Muscle of leg (tissue), 3 donors: ENCODE measurements at regions not wholly inside any gene's neighbourhood (a gene's known extent, or its start where the extent isn't known, plus 50 kb on each side); places are given as distances from the start of the nearest gene placed in this dataset.
A peak's percentile ranks its signal among the peaks of the same experiment; 100 is the strongest.
"Not testable (repeated sequence)": the region's sequence is repeated elsewhere in the genome, so short reads cannot be mapped to it uniquely, and the experiment has no call there.

Experiments
- DNase-seq: peaks from one replicate; pipeline ENCODE4 v3.0.0; 2013
- H3K27ac ChIP-seq: one replicate; pipeline ENCODE4 v1.5.1; 2013; ENCODE audit warnings: mild to moderate bottlenecking, low read length, control low read depth
- H3K27me3 ChIP-seq: one replicate; pipeline ENCODE4 v1.6.1; 2013; ENCODE audit warnings: low read length; ENCODE audit not compliant: control insufficient read depth, insufficient read depth
- H3K36me3 ChIP-seq: one replicate; pipeline ENCODE4 v1.6.1; 2013; ENCODE audit warnings: low read length; ENCODE audit not compliant: control insufficient read depth, insufficient read depth
- H3K4me1 ChIP-seq: one replicate; pipeline ENCODE4 v1.6.1; 2013; ENCODE audit warnings: low read length; ENCODE audit not compliant: control insufficient read depth, insufficient read depth
- H3K4me3 ChIP-seq: one replicate; pipeline ENCODE4 v1.5.1; 2013; ENCODE audit warnings: low read length, control low read depth
- H3K9me3 ChIP-seq: replicated peaks from 2 replicates; pipeline ENCODE4 v1.6.1; 2013; ENCODE audit warnings: low read depth, low read length; ENCODE audit not compliant: control insufficient read depth
- WGBS: methylation state at CpG from one replicate; pipeline ENCODE4 v1.1.5; 2013; ENCODE audit warnings: missing lambda C conversion rate; ENCODE audit not compliant: insufficient coverage; 5-methylcytosine and 5-hydroxymethylcytosine counted together

DNA sequence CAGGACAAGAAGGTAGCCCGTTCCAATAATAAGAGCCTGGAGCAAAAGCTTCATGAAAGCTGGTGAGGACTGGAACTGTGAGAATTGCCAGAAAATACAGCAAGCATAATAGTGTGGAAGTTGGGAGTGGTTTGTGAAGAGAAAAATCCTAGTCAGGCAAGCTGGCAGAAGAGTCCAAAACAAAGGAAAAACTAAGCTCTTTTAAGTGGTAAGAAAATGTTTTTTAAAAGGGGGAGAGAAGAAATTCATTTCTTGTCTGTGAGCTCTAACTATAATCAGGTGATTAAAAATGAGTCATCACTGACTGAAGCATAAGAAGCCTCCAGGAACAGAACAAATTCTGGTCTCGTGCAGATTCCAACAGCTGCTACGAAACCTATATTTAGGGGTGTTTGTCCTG, 102.6 kb downstream of the CAAP1 start:
- WGBS, result no CpG with 5 or more reads among the region's 3 CpGs
- Histone ChIP-seq H3K4me3 (no peak overlapping the region), H3K36me3 (no peaks in the 10 kb centered on the region), H3K9me3 (peaks cover 3% of the 10 kb centered on the region), H3K27ac (no peak overlapping the region), H3K4me1 (no peaks in the 10 kb centered on the region), H3K27me3 (no peaks in the 10 kb centered on the region)
- no peak for DNase-seq

DNA sequence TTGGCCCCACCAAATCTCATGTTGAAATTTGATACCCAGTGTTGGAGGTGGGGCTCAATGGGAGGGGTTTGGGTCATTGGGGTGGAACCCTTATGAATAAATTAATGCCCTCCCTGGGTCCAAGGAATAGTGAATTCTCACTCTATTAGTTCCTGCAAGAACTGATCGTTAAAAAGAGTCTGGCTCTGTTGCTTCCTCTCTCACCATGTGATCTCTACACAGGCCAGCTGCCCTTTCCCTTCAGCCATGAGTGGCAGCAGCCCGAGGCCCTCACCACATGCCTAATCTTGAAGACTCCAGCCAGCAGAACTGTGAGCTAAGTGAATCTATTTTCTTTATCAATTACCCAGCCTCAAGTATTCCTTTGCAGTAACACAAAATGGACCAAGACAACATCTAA, 106.0 kb downstream of the CAAP1 start:
- H3K4me1 ChIP-seq, result no peaks in the 10 kb centered on the region
- WGBS, result 10% methylated on average over 2 of the region's 2 CpGs
- no peak overlapping the region for H3K27ac ChIP-seq
- no peak overlapping the region for H3K4me3 ChIP-seq
- H3K27me3 ChIP-seq, result no peaks in the 10 kb centered on the region
- no peaks in the 10 kb centered on the region for H3K36me3 ChIP-seq
- peak; percentile 9 for DNase-seq
- H3K9me3 ChIP-seq, result no peaks in the 10 kb centered on the region

DNA sequence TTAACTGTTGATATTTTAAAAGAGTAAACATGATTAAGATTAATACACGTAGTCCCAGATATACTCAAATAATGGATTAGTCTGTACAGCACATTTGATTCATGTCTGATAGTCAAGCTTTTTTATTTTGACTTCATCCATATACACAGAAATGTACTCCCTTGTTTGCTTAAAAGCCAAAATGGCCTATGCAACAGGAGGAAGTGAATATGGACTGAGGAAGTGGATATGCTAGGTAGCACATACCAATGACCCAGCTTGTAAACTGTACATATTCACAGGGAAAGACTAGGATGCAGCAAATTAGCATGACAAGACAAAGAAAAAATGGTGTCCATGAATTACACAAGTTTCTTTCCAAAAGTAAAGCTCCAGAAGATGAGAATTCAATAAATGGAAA, 109.7 kb downstream of the CAAP1 start:
- H3K36me3 ChIP-seq, result no peaks in the 10 kb centered on the region
- no peaks in the 10 kb centered on the region for H3K27me3 ChIP-seq
- no CpG with 5 or more reads among the region's 1 CpG for WGBS
- H3K9me3 ChIP-seq, result no peaks in the 10 kb centered on the region
- no peaks in the 10 kb centered on the region for H3K4me1 ChIP-seq
- no peak overlapping the region for H3K27ac ChIP-seq
- DNase-seq, result no peak
- H3K4me3 ChIP-seq, result no peak overlapping the region

DNA sequence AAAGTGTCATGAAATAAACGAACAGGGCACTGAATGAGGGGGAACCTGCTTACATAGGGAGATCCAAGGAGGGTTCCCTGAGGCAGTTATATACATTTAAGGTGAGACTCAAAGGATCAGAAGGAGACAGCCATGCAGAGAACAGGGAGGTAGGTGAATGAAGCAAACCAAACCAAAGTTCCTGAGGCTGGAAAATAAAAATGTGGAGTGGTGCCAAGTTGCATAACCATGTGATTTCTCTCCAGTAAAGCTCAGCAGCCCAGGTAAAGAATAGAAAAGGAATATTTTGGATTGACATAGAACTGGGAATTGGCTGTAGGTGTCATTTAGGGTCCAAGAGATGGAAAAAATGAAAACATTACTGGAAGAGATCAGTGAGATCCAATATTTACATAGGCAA, 110.7 kb downstream of the CAAP1 start:
- no peaks in the 10 kb centered on the region for H3K27me3 ChIP-seq
- peak; percentile 4 for DNase-seq
- 0% methylated on average over 1 of the region's 1 CpG for WGBS

DNA sequence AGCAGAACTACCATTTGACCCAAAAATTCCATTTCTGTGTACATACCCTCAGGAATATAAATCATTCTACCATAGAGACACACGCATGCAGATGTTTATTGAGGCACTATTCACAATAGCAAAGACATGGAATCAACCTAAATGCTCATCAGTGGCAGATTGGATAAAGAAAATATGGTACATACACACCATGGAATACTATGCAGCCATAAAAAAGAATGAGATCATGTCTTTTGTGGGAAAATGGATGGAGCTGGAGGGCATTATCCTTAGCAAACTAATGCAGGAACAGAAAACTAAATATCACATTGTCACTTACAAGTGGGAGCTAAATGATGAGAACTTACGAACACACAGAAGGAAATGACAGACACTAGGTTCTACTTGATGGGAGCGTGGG, 112.3 kb downstream of the CAAP1 start:
- not testable (repeated sequence) for H3K27me3 ChIP-seq, H3K9me3 ChIP-seq, DNase-seq, H3K4me3 ChIP-seq, H3K27ac ChIP-seq, H3K4me1 ChIP-seq, H3K36me3 ChIP-seq
- WGBS, result no CpG with 5 or more reads among the region's 3 CpGs

More for the DNA sequence above, 110.7 kb downstream of the CAAP1 start:
- Histone ChIP-seq H3K27ac (no peak overlapping the region), H3K4me3 (no peak overlapping the region), H3K36me3 (no peaks in the 10 kb centered on the region), H3K9me3 (no peaks in the 10 kb centered on the region), H3K4me1 (no peaks in the 10 kb centered on the region)

DNA sequence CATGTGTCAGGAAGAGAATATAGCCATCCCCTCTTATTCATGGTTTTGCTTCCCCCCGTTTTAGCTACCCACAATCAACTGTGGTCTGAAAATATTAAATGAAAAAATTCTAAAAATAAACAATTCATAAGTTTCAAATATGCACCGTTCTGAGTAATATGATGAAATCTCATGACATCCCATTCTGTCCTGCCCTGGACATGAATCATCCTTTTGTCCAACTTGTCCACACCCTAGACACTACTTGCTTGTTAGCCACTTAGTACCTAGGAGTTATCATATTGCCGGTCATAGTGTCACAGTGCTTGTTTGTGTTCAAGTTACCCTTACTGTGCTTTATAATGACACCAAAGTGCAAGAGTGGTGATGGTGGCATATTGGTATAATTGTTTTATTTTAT, 113.5 kb downstream of the CAAP1 start:
- Histone ChIP-seq H3K4me3 (no peak overlapping the region), H3K36me3 (no peaks in the 10 kb centered on the region), H3K9me3 (no peaks in the 10 kb centered on the region), H3K27ac (no peak overlapping the region), H3K27me3 (no peaks in the 10 kb centered on the region), H3K4me1 (no peaks in the 10 kb centered on the region)
- DNase-seq, result no peak
- no CpG with 5 or more reads among the region's 3 CpGs for WGBS

DNA sequence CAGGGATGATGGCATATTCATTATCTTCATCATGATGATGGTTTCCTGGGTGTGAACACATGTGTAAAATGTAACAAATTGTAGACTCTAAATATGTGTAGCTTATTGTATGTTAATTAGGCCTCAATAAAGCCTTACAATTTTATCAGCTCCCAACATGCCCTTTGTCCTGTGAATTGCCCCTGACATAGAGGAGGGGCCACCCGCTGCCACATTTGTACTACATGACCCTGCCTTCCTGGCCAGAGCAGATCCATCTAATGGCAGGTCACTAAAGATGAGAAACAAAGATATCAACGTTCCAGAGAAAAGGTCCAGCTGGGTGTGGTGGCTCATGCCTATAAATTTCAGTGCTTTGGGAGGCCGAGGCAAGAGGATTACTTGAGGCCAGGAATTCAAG, 117.2 kb downstream of the CAAP1 start:
- Histone ChIP-seq H3K9me3 (no peaks in the 10 kb centered on the region), H3K27ac (no peak overlapping the region), H3K36me3 (no peaks in the 10 kb centered on the region), H3K4me1 (no peaks in the 10 kb centered on the region), H3K4me3 (no peak overlapping the region), H3K27me3 (no peaks in the 10 kb centered on the region)
- no peak for DNase-seq
- 58% methylated on average over 2 of the region's 3 CpGs for WGBS

DNA sequence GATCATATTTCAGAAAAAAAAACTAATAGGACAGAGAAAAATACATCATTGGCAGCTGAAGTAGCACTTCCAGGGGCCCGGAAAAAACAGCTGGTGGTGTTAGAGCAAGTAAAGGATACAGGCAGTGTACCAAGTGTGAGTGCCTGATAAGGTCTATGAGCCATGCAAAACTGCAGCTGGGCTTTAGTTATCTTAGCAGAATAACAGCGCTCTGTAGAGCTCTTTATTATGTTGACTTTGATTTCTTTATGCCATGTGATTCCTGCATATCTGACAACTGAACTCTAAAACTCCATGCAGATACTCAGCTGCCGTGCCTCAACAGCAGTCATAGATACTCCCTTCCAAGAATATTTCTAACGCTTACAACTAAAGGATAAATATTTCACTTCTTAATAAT, 119.5 kb downstream of the CAAP1 start:
- Histone ChIP-seq H3K4me1 (no peaks in the 10 kb centered on the region), H3K9me3 (no peaks in the 10 kb centered on the region), H3K27ac (no peak overlapping the region), H3K4me3 (no peak overlapping the region), H3K36me3 (no peaks in the 10 kb centered on the region), H3K27me3 (no peaks in the 10 kb centered on the region)
- 70% methylated on average over 2 of the region's 4 CpGs for whole genome bisulfite sequencing
- no peak for DNase-seq

DNA sequence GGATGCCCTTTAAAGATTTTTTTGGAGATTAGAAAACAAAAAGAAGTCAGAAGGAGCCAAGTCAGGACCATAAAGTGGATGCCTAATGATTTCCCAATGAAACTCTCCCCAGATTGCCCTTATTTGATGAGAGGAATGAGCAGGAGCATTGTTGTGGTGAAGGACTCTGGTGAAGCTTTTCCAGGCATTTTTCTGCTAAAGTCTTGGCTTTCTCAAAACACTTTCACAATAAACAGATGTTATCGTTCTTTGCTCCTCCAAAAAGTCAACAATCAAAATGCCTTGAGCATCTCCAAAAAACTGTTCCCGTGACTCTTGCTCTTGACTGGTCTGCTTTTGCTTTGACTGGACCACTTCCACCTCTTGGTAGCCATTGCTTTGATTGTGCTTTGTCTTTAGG, 121.8 kb downstream of the CAAP1 start:
- no peak for DNase-seq
- H3K36me3 ChIP-seq, result no peaks in the 10 kb centered on the region
- H3K4me1 ChIP-seq, result no peaks in the 10 kb centered on the region
- no peak overlapping the region for H3K27ac ChIP-seq
- WGBS, result no CpG with 5 or more reads among the region's 2 CpGs
- no peaks in the 10 kb centered on the region for H3K27me3 ChIP-seq
- H3K4me3 ChIP-seq, result no peak overlapping the region
- H3K9me3 ChIP-seq, result no peaks in the 10 kb centered on the region

DNA sequence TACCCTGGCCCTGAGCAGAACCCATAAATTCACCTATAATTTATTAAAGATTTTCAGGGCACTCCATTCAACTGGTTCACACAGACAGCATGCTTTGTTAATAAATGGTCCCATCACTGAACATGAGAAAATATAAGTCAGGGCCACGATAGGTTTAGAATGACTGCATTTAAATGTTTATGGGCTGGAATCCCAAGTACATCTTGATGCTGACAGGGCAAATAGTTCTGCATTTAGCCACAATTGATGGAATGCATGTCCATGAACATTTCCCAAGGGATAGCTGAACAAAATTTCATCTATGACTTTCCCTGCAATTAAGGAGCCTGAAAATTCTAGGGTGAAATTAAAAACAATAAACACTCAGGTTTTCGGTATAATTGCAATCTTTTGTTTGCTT, 124.5 kb downstream of the CAAP1 start:
- Histone ChIP-seq H3K9me3 (no peaks in the 10 kb centered on the region), H3K27ac (no peak overlapping the region), H3K36me3 (no peaks in the 10 kb centered on the region), H3K4me1 (no peaks in the 10 kb centered on the region), H3K4me3 (no peak overlapping the region), H3K27me3 (no peaks in the 10 kb centered on the region)
- DNase-seq, result no peak
- WGBS, result 80% methylated on average over 1 of the region's 2 CpGs

DNA sequence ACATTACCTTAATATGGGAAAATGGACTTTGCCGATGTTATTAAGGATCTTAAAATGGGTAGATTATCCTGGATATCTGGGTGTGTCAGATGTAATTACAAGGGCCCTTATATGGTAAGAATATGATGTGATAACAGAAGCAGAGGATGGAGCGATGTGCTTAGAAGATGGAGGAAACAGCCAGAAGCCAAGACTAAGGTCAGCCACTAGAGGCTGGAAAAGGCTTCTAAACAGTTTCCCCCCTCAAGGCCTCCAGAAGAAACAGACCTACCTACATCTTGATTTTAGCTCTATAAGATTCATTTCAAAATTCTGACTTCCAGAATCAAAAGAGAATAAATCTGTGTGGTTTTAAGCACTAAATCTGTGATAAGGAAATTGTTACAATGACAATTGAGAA, 131.9 kb downstream of the CAAP1 start:
- Histone ChIP-seq H3K4me3 (no peak overlapping the region), H3K27me3 (no peaks in the 10 kb centered on the region), H3K36me3 (no peaks in the 10 kb centered on the region), H3K9me3 (no peaks in the 10 kb centered on the region), H3K4me1 (no peaks in the 10 kb centered on the region), H3K27ac (no peak overlapping the region)
- 80% methylated on average over 1 of the region's 2 CpGs for WGBS
- no peak for DNase-seq
